NCI-H82 (cell line): ENCODE measurements at regions not wholly inside any gene's neighbourhood (a gene's known extent, or its start where the extent isn't known, plus 50 kb on each side); places are given as distances from the start of the nearest gene placed in this dataset.
"Not testable (repeated sequence)": the region's sequence is repeated elsewhere in the genome, so short reads cannot be mapped to it uniquely, and the experiment has no call there.

Experiments
- DNase-seq: peaks from one replicate; lab custom pipeline; 2025; lab: John Stamatoyannopoulos, UW

- DNase-seq = peak; percentile 92
Measured at GRCh38 chr9:24342457-24342856, 203.2 kb downstream of the IZUMO3 start.

DNA sequence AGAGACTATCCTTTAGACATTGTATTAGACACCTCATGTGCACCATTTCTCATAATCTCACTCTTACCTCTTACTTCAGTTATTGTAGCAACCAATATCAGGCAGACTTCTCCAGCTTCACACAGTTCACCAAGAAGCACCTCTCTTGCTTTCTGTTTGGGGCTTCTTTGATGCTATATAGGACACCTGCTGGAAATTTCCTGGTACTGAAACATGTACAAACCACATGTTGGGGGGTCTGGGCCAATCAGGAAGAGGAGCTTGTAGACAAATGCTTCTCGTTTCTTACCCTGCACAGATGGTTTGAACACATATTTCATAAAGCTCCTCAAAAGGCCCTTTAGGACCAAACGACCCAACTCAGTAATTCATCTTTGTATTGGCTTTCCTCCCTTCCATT is 212.1 kb downstream of the IZUMO3 start:
- no peak for DNase-seq

DNA sequence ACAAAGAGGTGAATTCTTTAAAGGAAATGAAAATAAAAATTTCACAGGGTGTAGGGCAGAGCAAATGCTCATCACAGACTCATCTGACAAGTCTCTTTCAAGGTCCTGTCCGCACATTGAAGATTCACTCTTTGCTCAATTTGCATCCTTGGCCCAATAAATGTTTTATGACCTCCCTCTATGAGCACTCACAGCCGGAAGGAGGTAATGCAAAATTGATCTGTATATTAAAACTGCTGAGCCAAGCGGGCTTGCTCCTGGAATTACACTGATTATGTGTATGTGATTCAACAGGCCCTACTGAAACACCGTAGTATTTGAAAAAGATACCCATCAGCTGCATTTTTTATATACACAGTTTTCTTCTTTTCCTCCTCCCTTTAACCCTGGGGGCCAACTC is 246.8 kb downstream of the IZUMO3 start:
- no peak for DNase-seq

DNA sequence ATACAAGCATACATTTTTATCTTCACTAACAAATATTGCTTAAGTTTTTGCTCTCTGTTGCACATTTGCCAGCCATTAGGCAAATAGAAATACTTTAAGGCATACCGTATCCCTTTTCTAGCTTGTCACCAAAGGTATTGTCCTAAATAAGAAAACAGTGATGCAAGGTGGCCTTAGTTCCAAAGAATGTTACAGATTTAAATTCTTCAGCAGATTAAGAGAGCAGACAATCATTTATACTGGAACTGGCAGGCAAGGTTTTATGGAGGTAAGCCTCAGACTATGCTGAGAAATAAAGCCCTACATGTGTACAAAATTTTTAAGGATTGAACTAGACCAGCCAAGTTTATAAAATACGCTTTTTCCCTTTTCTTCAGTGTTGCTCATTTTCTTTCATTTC is 247.8 kb downstream of the IZUMO3 start:
- DNase-seq = peak; percentile 5

- DNase-seq = no peak
Measured at GRCh38 chr9:24296124-24296523, 249.6 kb downstream of the IZUMO3 start.

- no peak for DNase-seq
Measured at GRCh38 chr9:24293386-24293785, 252.3 kb downstream of the IZUMO3 start.

DNA sequence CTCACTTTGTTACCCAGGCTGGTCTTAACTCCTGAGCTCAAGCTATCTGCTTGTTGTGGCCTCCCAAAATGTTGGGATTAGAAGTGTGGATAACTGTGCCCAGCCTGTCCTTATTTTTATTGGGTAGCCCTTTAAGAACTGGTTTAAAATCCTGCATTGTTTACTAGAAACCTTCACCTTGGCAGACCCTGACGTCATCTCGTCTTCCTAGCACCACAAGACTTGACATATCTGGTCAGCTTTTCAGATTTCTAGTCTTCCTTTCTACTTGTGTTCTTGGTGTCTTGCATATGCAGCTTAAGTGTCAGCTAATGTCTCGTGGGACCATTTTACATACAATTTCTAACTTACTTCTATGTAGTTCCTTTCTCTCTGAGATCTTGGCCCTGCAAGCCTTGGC is 258.9 kb downstream of the IZUMO3 start:
- DNase-seq = no peak

- DNase-seq = no peak
Measured at GRCh38 chr9:24258626-24259025, 287.1 kb downstream of the IZUMO3 start.

DNA sequence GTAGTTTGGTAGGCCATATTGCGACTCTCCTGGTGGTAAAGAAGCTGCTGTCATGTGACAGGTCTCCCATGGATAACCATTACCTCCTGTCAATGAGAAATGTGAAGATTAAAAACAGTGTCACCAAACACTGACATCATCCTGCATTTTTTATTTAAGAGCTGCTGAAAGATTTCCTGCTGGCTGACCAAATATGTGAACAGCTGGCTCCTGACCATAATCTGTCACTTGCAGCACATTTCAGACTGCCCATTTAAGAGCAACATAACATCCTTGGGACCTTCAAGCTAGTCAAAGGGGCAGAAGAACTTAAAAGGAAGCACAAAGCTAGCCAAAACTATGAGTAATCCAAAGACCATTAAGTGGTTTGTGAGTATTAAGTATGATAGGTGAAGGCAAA is 288.0 kb downstream of the IZUMO3 start:
- peak; percentile 5 for DNase-seq

GRCh38 chr9:24245988-24246387 is 299.7 kb downstream of the IZUMO3 start:
- DNase-seq = peak; percentile 61

GRCh38 chr9:24242576-24242975 is 303.1 kb downstream of the IZUMO3 start:
- peak; percentile 68 for DNase-seq

DNA sequence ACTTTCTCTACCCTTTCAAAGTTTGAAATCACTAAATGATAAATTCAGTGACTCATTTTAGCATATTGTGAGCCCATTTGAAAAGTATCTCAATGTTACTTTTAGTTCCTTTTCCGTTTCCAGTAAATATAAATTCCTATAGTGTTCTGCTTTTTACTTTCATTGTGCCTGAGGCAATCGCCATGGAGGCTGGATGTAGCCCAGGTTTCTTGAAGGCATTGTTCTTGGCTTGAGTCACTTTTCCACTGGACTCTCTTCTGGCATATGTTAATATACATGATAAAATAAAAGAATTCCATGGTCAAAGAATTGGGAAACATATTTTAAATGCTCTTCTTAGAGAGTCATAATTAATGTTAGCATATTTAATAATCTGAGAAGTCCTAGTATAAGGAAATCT is 327.0 kb downstream of the IZUMO3 start:
- DNase-seq = no peak

DNA sequence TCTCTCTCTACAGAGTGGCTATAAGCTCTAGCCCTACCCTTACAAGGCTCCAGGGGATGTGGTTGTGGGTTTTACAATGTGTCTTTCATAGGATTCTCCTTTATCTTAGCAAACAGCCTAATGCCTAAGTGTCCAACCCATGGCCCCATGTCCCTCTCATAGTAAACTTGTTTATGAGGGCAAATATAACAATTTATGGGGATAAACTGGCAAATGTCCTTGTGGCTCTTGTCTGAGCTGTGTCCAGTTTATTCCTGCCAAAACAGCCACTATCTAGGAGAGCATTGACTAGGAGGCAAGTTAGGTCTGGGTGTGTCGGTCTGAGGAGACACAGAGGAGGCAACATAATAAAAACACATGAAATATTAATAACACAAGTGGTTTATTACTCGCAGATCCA is 335.1 kb downstream of the IZUMO3 start:
- no peak for DNase-seq

- DNase-seq = no peak
Measured at GRCh38 chr9:24189986-24190385, 355.7 kb downstream of the IZUMO3 start.

GRCh38 chr9:24180572-24180971 is 354.5 kb upstream of the ELAVL2 start:
- not testable (repeated sequence) for DNase-seq

DNA sequence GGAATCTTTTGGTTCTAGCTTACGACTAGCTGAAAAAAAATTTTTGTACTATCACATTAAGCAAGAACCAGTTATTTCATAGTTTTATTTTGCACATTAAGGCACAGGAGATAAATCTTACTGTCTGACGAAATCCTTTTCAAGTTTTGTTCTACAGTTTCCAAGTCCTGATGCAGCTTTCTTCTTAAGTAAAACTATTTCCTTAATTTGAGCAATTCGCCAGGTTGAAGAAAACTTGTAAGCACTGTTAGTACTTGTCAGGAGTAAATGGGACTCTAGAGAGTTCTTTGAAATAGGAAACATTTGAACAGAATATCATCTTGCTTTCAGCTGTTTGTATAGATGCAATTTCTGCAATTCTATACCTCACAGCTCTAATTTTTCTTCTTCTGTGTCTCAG is 318.8 kb upstream of the ELAVL2 start:
- no peak for DNase-seq

DNA sequence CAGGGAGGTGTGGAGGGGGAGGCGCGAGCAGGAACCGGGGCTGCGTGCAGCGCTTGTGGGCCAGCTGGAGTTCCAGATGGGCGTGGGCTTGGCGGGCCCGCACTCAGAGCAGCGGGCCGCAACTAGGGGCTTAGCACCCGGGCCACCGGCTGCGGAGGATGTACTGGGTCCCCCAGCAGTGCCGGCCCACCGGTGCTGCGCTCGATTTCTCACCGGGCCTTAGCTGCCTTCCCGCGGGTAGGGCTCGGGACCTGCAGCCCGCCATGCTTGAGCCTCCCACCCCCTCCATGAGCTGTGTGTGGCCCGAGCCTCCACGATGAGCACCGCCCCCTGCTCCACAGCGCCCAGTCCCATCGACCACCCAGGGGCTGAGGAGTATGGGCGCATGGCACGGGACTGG is 309.0 kb upstream of the ELAVL2 start:
- not testable (repeated sequence) for DNase-seq

- no peak for DNase-seq
Measured at GRCh38 chr9:24132244-24132643, 306.2 kb upstream of the ELAVL2 start.

DNA sequence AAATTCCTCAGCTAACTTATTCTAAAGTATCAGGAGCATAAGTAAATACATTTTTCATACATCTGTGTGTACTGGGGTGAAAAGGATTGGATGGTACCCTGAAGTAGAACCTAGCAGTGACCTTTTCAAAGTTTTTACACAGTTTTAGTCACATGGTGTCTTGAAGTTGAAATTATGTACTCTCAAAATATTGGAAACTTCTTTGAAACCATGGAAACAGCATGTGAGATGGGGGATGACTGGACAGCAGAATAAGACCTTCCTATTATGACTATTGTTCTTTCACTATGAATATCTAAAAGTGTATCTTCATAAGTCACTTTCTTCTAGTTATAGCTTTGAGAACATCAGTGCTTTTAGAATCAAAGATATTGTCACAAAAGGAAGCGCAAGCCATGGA is 301.5 kb upstream of the ELAVL2 start:
- DNase-seq = no peak

GRCh38 chr9:24118190-24118589 is 292.1 kb upstream of the ELAVL2 start:
- DNase-seq = no peak

GRCh38 chr9:24096756-24097155 is 270.7 kb upstream of the ELAVL2 start:
- no peak for DNase-seq

DNA sequence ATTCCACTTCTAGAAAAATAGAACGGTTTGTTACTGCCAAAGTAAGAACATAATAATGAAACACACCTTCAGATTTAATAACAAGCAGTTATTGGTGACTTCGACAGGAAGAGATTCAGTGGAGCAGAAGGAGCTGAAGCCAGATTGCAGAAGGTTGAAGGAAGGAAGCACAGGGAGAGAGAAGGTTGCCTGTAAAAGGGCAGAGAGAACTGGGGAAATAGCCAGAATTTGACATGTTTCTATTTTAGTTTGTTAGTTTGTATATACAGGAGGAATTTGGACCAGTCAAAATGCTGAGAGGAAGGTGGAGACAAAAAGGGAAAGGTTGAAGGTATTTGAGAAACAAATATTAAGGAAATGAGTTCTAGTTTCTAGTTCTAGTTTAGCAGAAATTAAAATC is 269.2 kb upstream of the ELAVL2 start:
- no peak for DNase-seq

DNA sequence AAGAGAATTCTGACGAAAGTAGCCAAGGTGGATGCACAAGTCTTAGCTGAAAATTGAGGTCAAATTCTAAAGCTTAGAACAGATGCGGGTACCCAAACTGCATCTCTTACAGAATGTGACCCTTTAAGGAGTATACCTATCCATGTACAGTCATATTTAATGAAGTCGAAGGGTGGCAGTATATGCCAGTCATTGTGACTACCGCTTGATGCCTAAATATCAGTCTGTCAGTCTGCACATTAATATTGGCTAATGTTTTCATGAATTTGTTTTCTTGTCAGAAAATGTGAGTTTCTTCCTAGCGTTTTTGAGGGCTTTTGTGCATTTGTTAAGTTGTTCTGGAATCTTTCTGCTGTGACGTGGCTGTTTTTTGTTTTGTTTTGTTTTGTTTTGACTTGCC is 264.5 kb upstream of the ELAVL2 start:
- DNase-seq = peak; percentile 48

DNA sequence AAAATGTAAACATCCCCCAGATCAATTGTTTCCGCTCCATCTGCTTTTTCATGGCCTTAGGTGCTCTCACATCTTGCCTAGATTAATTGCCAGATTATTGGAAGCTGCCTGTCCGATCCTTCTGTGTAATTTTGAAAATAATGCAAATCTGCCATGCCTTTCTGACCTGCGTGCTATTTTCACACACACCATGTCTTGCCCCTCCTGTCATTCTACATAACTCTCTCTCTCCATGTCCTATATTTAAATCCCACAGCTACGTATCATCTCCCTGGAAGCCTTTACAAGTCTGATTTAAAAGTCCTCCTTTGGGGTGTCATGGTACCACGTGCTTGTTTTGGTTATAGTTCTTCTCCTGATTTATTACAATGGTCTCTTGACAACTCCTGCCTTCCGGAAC is 247.6 kb upstream of the ELAVL2 start:
- DNase-seq = peak; percentile 45

DNA sequence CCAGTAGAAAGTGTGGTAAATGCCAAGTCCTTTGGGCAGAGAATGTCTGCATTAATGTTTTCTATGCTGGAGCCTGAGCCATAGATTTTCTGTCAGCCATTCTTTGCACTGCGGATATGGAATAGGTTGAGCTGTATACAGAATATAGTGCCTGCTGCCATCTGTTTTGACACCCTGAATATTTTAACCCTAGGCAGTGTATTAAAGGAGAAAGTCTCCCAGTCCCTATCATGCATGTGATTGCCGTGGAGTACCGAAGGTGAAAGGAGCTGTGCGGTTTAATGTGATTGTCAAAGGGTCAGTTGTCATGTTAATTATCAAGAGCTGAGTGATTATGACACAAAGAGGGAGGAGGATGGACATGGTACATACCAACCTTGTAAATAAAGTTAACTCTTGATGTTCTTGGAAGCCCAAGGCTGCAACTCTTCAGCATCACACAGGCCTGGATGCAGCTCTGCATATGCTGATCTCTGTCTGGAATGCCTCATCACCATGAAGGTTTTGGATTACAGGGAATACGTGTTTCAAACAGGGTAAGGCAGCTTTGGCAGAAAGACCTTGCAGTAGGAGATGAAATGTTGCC is 247.1 kb upstream of the ELAVL2 start:
- no peak for DNase-seq
